Panc1 (cell line): ENCODE measurements at regions not wholly inside any gene's neighbourhood (a gene's known extent, or its start where the extent isn't known, plus 50 kb on each side); places are given as distances from the start of the nearest gene placed in this dataset.

Source experiments
- ATAC-seq: fragments of 200-7000 bp; cut with Tn5 transposase; 2 replicates; pipeline ENCODE4 v1.9.1; 2020; ENCODE audit warnings: mild to moderate bottlenecking, moderate library complexity
- BruUV-seq: library from RNA; stranded (reverse); fragments of 400-500 nt; replicated peaks from 2 replicates; lab custom pipeline; 2021; lab: Mats Ljungman, UMichigan
- CTCF ChIA-PET: fragments of 300-600 bp; sonication (Branson Sonifier 250); formaldehyde crosslinking; loops from one replicate; lab custom pipeline; 2022; ENCODE audit warnings: antibody characterized with exemption; lab: Charles Lee
- POLR2A ChIA-PET: fragments of 300-600 bp; sonication (Branson Sonifier 250); formaldehyde crosslinking; loops from one replicate; lab custom pipeline; 2022; ENCODE audit warnings: antibody characterized with exemption; lab: Charles Lee
- DNase-seq: peaks from one replicate; pipeline ENCODE4 v3.0.0-alpha.2; 2010; ENCODE audit warnings: low read depth, low spot score
- H3K27ac ChIP-seq: 2 replicates; pipeline ENCODE4 v1.5.1; 2011; ENCODE audit warnings: mild to moderate bottlenecking, low read length, inconsistent platforms
- H3K27me3 ChIP-seq: fragments of 200-500 bp; sonication (Bioruptor generic); 2 replicates; pipeline ENCODE4 v1.6.0; 2014; ENCODE audit warnings: low read length, inconsistent platforms; ENCODE audit not compliant: control insufficient read depth, insufficient read depth
- H3K36me3 ChIP-seq: fragments of 200-500 bp; sonication (Bioruptor generic); 2 replicates; pipeline ENCODE4 v1.5.1; 2014; ENCODE audit warnings: inconsistent platforms, mild to moderate bottlenecking, low read length, moderate library complexity; ENCODE audit not compliant: control insufficient read depth, insufficient read depth
- H3K4me1 ChIP-seq: 2 replicates; pipeline ENCODE4 v1.5.1; 2011; ENCODE audit warnings: inconsistent platforms, mild to moderate bottlenecking, low read length, moderate library complexity; ENCODE audit not compliant: control insufficient read depth, insufficient read depth
- H3K4me3 ChIP-seq, 2 experiments: 2 replicates each; pipeline ENCODE4 v1.5.1; 2011 to 2012; ENCODE audit warnings: low read depth in 2 of 2, low read length in 2 of 2, mild to moderate bottlenecking in 2 of 2, inconsistent platforms in 1 of 2, moderate library complexity in 1 of 2
- H3K9me3 ChIP-seq: fragments of 200-500 bp; sonication (Bioruptor generic); 2 replicates; pipeline ENCODE4 v1.5.1; 2014; ENCODE audit warnings: low read depth, mild to moderate bottlenecking, inconsistent platforms, low read length, moderate library complexity; ENCODE audit not compliant: control insufficient read depth, insufficient read depth
- CTCF ChIP-seq: fragments of 450-650 bp; IDR thresholded peaks from 2 replicates; pipeline ENCODE4 v1.5.1; 2017; ENCODE audit warnings: mild to moderate bottlenecking
- POLR2AphosphoS5 ChIP-seq: IDR thresholded peaks from 2 replicates; pipeline ENCODE4 v1.6.1; 2012; ENCODE audit warnings: mild to moderate bottlenecking, low read depth, low read length, moderate library complexity
- REST ChIP-seq, 2 experiments: IDR thresholded peaks; 2 replicates each; pipeline ENCODE4 v1.6.1; 2011 to 2012; ENCODE audit warnings: low read depth in 2 of 2, control low read depth in 1 of 2, low read length in 1 of 2, mild to moderate bottlenecking in 1 of 2, moderate library complexity in 1 of 2; ENCODE audit not compliant: insufficient read depth in 1 of 2
- SIN3A ChIP-seq: IDR thresholded peaks from 2 replicates; pipeline ENCODE4 v1.6.1; 2012; ENCODE audit warnings: low read depth, mild to moderate bottlenecking, low read length, moderate library complexity, borderline replicate concordance; ENCODE audit not compliant: insufficient read depth
- TCF7L2 ChIP-seq: IDR thresholded peaks from 2 replicates; pipeline ENCODE4 v1.6.1; 2011; ENCODE audit warnings: mild to moderate bottlenecking, low read depth, low read length, inconsistent platforms
- in situ Hi-C: cut with HindIII; loops from 2 replicates; pipeline ENCODE4 v1.10.0; 2016; ENCODE audit warnings: low sequenced_read_pairs, low pct_unique_long_range_greater_than_20kb
- intact Hi-C: fragments of 100-400 bp; cut with micrococcal nuclease; formaldehyde crosslinking; loops from one replicate; pipeline ENCODE4 v1.10.0; 2022; ENCODE audit not compliant: unreplicated experiment

DNA sequence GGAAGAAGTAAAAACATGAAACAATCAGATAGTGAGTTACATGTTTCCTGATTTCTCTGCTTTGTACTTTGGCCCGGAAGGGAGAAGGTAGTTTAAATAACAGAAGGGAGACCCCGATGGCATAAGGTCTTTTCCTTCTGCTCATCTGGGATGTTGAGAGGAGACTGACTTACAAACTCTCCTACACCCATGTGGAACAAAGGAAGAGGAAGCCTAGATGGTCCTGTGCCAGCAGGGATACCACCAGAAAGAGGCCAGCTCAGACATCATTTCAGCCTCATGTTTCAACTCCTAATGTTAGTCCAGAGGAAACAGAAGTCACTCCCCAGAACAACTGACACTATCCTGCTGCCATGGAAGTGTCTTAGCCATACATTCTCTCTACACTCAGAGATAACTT is 250.7 kb upstream of the NOX3 start:
- ATAC-seq: no peak
- BruUV-seq: no TSS peak
- Histone ChIP-seq H3K4me3 (no peak overlapping the region), H3K9me3 (no peaks in the 10 kb centered on the region), H3K36me3 (no peaks in the 10 kb centered on the region), H3K27me3 (no peaks in the 10 kb centered on the region), H3K27ac (no peak overlapping the region), H3K4me1 (no peaks in the 10 kb centered on the region)
- intact Hi-C loops (no loop called here), in situ Hi-C loops (no loop called here)
- no peak for TF ChIP-seq TCF7L2
- TF ChIP-seq CTCF: no peak
- no peak for TF ChIP-seq SIN3A
- TF ChIP-seq POLR2AphosphoS5: no peak
- TF ChIP-seq REST (IDR thresholded peaks at IDR 0.05; ENCODE audit: insufficient read depth in 1 of 2, low read depth in 2 of 2, low read length in 1 of 2): no peak
- CTCF ChIA-PET: interaction anchor here (0.7 kb wide), 1 partner anchor 17 kb away, joined by 3 read pairs; no protein-coding TSS in a partner anchor
- DNase-seq: no peak
- POLR2A ChIA-PET: no interaction called here

DNA sequence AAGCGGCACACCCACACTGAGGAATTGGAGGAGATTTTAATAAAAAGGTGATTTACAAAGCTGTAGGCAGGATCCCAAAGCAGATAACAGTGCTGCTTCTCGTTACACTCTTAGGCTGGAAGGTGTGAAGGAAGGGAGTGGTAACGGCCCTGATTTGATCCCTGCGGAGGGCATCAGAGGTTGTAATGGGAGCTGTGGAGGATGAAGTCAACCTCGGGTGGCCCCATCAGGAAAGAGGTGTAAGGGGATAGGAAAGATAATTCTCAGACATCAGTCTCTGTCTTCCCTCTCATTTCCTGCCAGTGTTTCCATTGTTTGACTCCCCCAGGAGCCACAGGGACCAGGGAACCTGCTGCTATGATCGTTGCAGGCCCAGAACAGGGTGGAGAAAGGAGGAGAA is 245.7 kb upstream of the NOX3 start:
- POLR2A ChIA-PET: no interaction called here
- intact Hi-C loops (no loop called here), in situ Hi-C loops (no loop called here)
- CTCF ChIA-PET: no interaction called here
- H3K27me3 ChIP-seq: no peaks in the 10 kb centered on the region
- TF ChIP-seq SIN3A (no peak), CTCF (no peak), REST (IDR thresholded peaks at IDR 0.05; ENCODE audit: insufficient read depth in 1 of 2, low read depth in 2 of 2, low read length in 1 of 2) (no peak), POLR2AphosphoS5 (no peak), TCF7L2 (no peak)
- no peaks in the 10 kb centered on the region for H3K36me3 ChIP-seq
- no peaks in the 10 kb centered on the region for H3K9me3 ChIP-seq
- BruUV-seq: no TSS peak
- H3K4me1 ChIP-seq: no peaks in the 10 kb centered on the region
- H3K27ac ChIP-seq: no peak overlapping the region
- DNase-seq: no peak
- no peak for ATAC-seq
- no peak overlapping the region for H3K4me3 ChIP-seq
